ENCODE measurements at regions not wholly inside any gene's neighbourhood (a gene's known extent, or its start where the extent isn't known, plus 50 kb on each side); places are given as distances from the start of the nearest gene placed in this dataset.
"Not testable (repeated sequence)": the region's sequence is repeated elsewhere in the genome, so short reads cannot be mapped to it uniquely, and the experiment has no call there.

DNA sequence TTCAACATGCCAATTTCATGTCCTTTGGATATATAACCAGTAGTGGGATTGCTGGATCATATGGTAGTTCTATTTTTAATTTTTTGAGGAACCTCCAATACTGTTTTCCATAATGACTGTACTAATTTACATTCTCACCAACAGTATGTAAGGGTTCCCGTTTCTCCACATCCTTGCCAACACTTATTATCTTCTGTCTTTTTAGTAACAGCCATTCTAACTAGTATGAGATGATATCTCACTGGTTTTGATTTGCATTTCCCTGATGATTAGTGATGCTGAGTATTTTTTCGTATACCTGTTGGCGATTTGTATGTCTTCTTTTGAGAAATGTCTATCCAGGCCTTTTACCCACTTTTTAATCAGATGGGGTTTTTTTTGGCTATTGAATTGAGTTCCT is 133.5 kb upstream of the MED14 start:
- Histone ChIP-seq H3K27me3 (ENCODE audit: insufficient read depth, low read length) (no peaks in the 10 kb centered on the region), H3K4me1 (ENCODE audit: insufficient read depth, low read length) (no peaks in the 10 kb centered on the region), H3K9me3 (ENCODE audit: insufficient read depth, low read depth, low read length) (peaks cover under 1% of the 10 kb centered on the region; the same call in 1 of the 2 replicates), H3K27ac (ENCODE audit: low read depth, low read length) (no peak overlapping the region), H3K36me3 (ENCODE audit: insufficient read depth, low read length) (no peaks in the 10 kb centered on the region), H3K9ac (ENCODE audit: low read depth, low read length) (no peak overlapping the region), H3K4me3 (ENCODE audit: low read length) (no peak overlapping the region)
- no CpG with 5 or more reads among the region's 3 CpGs for WGBS

DNA sequence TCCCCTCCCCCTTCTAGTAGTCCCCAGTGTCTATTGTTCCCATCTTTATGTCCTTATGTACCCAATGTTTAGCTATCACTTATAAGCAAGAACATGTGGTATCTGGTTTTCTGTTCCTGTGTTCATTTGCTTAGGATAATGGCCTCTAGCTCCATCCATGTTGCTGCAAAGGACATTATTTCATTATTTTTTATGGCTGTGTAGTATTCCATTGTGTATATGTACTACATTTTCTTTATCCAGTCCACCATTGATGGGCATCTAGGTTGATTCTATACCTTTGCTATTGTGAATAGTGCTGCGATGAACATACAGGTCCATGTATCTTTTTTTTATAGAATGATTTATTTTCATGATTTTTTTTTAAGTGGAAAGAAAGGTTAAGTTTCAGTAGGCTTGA is 135.6 kb upstream of the MED14 start:
- not testable (repeated sequence) for H3K36me3 ChIP-seq (ENCODE audit: insufficient read depth, low read length); H3K4me3 ChIP-seq (ENCODE audit: low read length); H3K9ac ChIP-seq (ENCODE audit: low read depth, low read length); H3K4me1 ChIP-seq (ENCODE audit: insufficient read depth, low read length); H3K27me3 ChIP-seq (ENCODE audit: insufficient read depth, low read length); H3K27ac ChIP-seq (ENCODE audit: low read depth, low read length); H3K9me3 ChIP-seq (ENCODE audit: insufficient read depth, low read depth, low read length)
- WGBS = 100% methylated on average over 1 of the region's 1 CpG

DNA sequence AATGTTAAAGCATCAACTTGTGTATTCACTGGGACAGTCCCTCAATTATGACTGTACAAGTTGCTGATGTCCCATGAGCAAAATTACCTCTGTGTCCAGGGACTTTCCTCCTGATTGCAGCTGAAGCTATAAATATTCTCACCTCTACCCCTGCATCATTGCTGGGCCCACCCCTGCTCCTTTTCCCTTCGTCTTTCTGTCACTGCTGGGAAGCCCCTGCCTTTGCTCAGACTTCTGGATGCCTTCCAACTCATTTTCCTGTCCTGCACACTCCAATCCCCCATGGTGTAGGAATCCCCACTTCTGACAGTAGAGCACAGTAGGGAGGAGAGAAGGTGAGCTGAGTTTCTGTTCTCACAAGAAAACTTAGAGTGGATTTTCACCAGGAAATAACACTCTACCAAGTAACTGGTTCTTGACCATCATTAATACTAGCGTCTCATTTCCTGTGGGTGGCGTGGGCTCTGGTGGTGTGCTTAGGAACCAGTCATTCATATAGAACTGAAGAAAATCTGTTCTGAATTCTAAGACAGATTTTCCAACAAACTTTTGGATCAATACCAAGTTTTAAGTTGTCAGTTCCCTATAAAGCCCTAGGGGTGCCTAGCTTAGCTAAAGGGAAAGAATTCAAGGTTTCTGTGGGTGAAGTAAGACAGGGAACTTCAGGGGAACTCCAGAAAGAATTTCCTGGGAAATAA is 136.2 kb upstream of the MED14 start:
- Histone ChIP-seq H3K4me1 (ENCODE audit: insufficient read depth, low read length) (no peaks in the 10 kb centered on the region), H3K9me3 (ENCODE audit: insufficient read depth, low read depth, low read length) (no peaks in the 10 kb centered on the region), H3K27me3 (ENCODE audit: insufficient read depth, low read length) (no peaks in the 10 kb centered on the region), H3K9ac (ENCODE audit: low read depth, low read length) (no peak overlapping the region), H3K36me3 (ENCODE audit: insufficient read depth, low read length) (no peaks in the 10 kb centered on the region), H3K4me3 (ENCODE audit: low read length) (no peak overlapping the region), H3K27ac (ENCODE audit: low read depth, low read length) (no peak overlapping the region)
- 84% methylated on average over 3 of the region's 3 CpGs for WGBS

DNA sequence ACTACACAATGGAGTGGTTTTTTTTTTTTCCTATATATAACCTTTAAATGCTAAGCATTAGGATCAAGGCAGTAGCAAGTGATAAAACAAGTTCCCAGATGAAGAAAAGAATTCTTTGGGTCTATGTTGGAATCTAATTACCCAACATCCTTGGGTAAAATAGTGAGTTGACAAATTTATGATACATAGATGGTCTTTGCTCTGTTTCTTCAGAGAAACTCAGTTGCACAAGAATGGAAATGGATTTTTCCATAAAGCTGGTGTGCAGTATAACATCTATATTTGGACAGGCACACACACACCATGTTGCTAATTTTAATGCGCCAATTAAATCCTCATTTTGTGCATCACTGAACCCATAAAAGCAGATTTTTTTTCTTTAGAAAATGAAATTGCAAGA is 137.0 kb upstream of the MED14 start:
- no peak overlapping the region for H3K27ac ChIP-seq (ENCODE audit: low read depth, low read length)
- WGBS = 100% methylated on average over 1 of the region's 1 CpG
- H3K36me3 ChIP-seq (ENCODE audit: insufficient read depth, low read length) = no peaks in the 10 kb centered on the region
- no peak overlapping the region for H3K9ac ChIP-seq (ENCODE audit: low read depth, low read length)
- no peaks in the 10 kb centered on the region for H3K4me1 ChIP-seq (ENCODE audit: insufficient read depth, low read length)
- no peaks in the 10 kb centered on the region for H3K27me3 ChIP-seq (ENCODE audit: insufficient read depth, low read length)
- H3K4me3 ChIP-seq (ENCODE audit: low read length) = no peak overlapping the region
- no peaks in the 10 kb centered on the region for H3K9me3 ChIP-seq (ENCODE audit: insufficient read depth, low read depth, low read length)

DNA sequence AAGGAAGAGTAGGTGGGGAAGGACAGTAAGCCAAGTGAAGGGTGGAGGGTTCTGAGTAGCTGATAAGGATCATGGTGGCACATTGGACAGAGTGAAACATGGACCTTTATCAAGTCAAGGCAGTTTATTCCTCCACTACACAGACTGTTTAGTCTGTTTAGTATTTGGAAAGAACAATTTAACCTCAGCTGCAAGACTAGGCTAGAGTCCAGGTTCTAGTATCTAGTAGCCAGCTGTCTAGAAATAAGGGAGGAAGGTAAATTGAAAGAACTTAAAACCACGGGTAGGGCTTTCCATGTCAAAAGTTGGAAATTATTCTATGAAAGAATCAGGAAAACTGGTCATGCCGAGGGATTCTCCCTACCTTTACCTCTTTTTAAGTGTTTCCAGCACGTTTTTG is 140.1 kb upstream of the MED14 start:
- H3K36me3 ChIP-seq (ENCODE audit: insufficient read depth, low read length) = no peaks in the 10 kb centered on the region
- H3K9me3 ChIP-seq (ENCODE audit: insufficient read depth, low read depth, low read length) = no peaks in the 10 kb centered on the region
- H3K27ac ChIP-seq (ENCODE audit: low read depth, low read length) = no peak overlapping the region
- no peak overlapping the region for H3K9ac ChIP-seq (ENCODE audit: low read depth, low read length)
- H3K4me1 ChIP-seq (ENCODE audit: insufficient read depth, low read length) = peaks cover 23% of the 10 kb centered on the region
- no peak overlapping the region for H3K4me3 ChIP-seq (ENCODE audit: low read length)
- WGBS = 100% methylated on average over 2 of the region's 3 CpGs
- H3K27me3 ChIP-seq (ENCODE audit: insufficient read depth, low read length) = no peaks in the 10 kb centered on the region

DNA sequence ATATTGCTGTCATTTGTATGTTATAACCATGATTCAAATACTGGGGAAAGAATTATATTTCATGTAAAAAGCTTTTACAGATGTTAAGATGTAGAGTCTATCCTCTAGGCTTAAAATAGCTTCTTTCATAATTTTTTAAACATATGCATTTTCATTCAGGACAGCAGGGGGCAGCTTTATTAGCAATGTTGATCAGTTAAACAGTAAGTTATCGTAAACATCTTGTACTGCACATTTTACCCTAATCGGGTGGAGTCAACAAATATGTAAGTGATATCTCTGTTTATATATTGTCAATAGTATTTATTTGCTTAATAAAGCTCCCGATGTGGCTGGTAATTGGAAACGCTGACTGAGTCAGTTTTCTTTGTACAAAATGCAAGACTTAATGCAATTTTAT is 142.5 kb upstream of the MED14 start:
- Histone ChIP-seq H3K4me3 (ENCODE audit: low read length) (no peak overlapping the region), H3K4me1 (ENCODE audit: insufficient read depth, low read length) (peaks cover 30% of the 10 kb centered on the region), H3K27me3 (ENCODE audit: insufficient read depth, low read length) (no peaks in the 10 kb centered on the region), H3K36me3 (ENCODE audit: insufficient read depth, low read length) (no peaks in the 10 kb centered on the region), H3K27ac (ENCODE audit: low read depth, low read length) (peak overlapping the region; percentile 95), H3K9me3 (ENCODE audit: insufficient read depth, low read depth, low read length) (no peaks in the 10 kb centered on the region), H3K9ac (ENCODE audit: low read depth, low read length) (peak overlapping the region; percentile 69; the same call in 1 of the 2 replicates)
- WGBS = 57% methylated on average over 2 of the region's 4 CpGs

DNA sequence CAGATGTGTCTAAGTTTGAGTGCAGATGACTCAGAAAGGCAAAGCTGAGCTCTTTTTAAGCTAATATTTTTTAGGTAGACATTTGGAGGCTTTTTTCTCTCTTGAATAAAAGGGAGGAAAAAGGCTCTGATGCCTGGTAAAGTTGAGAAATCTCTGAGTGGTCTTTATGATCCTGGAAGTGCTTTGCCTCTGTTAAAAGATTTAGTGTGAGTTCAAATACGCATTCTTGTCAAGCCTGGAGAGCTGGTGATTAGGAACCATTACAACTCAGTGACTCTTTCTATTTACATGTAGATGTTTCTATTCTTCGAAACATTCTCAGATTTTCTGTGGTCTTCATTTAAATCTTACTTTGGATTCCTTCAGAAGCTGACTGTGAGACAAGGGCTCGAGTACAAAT is 143.4 kb upstream of the MED14 start:
- Histone ChIP-seq H3K4me1 (ENCODE audit: insufficient read depth, low read length) (peaks cover 30% of the 10 kb centered on the region), H3K27me3 (ENCODE audit: insufficient read depth, low read length) (no peaks in the 10 kb centered on the region), H3K4me3 (ENCODE audit: low read length) (no peak overlapping the region), H3K36me3 (ENCODE audit: insufficient read depth, low read length) (no peaks in the 10 kb centered on the region), H3K27ac (ENCODE audit: low read depth, low read length) (peak overlapping the region; percentile 95), H3K9me3 (ENCODE audit: insufficient read depth, low read depth, low read length) (no peaks in the 10 kb centered on the region), H3K9ac (ENCODE audit: low read depth, low read length) (peak overlapping the region; percentile 69)
- WGBS = 0% methylated on average over 2 of the region's 3 CpGs

DNA sequence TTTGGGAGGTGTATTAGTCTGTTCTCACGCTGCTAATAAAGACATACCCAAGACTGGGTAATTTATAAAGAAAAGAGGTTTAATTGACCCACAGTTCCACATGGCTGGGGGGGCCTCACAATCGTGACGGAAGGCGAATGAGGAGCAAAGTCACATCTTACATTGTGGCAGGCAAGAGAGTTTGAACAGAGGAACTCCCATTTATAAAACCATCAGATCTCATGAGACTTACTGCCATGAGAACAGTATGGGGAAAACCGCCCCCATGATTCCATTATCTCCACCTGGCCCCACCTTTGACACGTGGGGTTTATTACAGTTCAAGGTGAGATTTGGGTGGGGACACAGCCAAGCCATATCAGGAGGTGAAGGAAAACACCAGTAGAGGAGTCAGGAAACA is 143.8 kb upstream of the MED14 start:
- 0 out of 2 replicates have a peak overlapping the region, but pooled peaks have one; percentile 40 for H3K9ac ChIP-seq (ENCODE audit: low read depth, low read length)
- WGBS = 0% methylated on average over 4 of the region's 6 CpGs
- H3K27me3 ChIP-seq (ENCODE audit: insufficient read depth, low read length); H3K9me3 ChIP-seq (ENCODE audit: insufficient read depth, low read depth, low read length); H3K4me3 ChIP-seq (ENCODE audit: low read length); H3K36me3 ChIP-seq (ENCODE audit: insufficient read depth, low read length): not testable (repeated sequence)
- H3K4me1 ChIP-seq (ENCODE audit: insufficient read depth, low read length) = peaks cover 30% of the 10 kb centered on the region
- H3K27ac ChIP-seq (ENCODE audit: low read depth, low read length) = peak overlapping the region; percentile 95

DNA sequence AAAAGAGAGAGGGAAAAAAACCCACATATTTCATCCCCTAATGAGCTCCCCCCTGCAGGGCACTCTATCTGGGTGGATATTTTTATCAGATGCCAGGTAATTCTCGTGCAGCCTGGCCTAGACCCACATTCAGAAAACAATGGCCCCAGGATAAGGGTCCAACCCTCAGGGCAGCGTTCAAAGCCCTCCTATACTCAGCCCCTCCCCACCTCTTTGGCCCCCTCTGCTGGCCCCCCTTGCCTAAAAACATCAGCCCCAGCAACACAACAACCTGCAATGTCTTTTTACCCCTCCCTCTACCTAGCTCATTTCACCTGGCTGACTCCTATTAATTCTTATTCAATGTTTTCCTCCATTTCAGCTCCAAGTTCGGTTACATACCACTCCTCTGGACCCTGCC is 145.4 kb upstream of the MED14 start:
- Histone ChIP-seq H3K27me3 (ENCODE audit: insufficient read depth, low read length) (no peaks in the 10 kb centered on the region), H3K27ac (ENCODE audit: low read depth, low read length) (peak overlapping the region; percentile 49; the same call in 1 of the 2 replicates), H3K36me3 (ENCODE audit: insufficient read depth, low read length) (no peaks in the 10 kb centered on the region), H3K9ac (ENCODE audit: low read depth, low read length) (no peak overlapping the region), H3K4me3 (ENCODE audit: low read length) (no peak overlapping the region), H3K9me3 (ENCODE audit: insufficient read depth, low read depth, low read length) (no peaks in the 10 kb centered on the region), H3K4me1 (ENCODE audit: insufficient read depth, low read length) (peaks cover 30% of the 10 kb centered on the region)
- 59% methylated on average over 3 of the region's 3 CpGs for WGBS

DNA sequence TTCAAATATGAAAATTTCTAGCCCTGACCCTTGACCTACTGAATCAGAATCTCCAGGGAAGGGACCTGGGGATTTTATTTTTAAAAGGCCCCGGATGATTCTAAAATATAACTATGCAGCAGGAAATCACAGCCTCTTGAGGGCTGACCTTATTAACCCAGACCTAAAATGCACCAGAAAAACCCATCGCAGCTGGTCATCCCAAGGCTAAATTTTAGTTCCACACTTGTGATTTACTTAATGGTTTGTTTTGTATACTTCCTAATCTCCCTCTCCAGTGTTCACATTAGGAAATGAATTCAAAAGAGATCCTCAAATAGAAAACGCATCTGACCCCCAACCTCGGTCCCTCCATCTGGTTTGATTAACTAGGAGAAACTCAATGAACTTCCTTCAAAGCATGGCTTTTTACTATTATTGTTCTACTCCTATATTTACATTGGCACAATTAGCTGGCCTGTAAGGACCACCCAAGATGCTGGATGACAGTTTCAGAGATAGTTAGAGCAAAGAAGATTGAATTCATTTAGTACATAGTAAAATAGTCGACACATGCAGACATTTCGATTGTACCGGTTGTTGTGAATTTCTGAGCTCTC is 147.8 kb upstream of the MED14 start:
- no peaks in the 10 kb centered on the region for H3K36me3 ChIP-seq (ENCODE audit: insufficient read depth, low read length)
- 98% methylated on average over 6 of the region's 7 CpGs for WGBS
- H3K9me3 ChIP-seq (ENCODE audit: insufficient read depth, low read depth, low read length) = no peaks in the 10 kb centered on the region
- no peak overlapping the region for H3K9ac ChIP-seq (ENCODE audit: low read depth, low read length)
- H3K27me3 ChIP-seq (ENCODE audit: insufficient read depth, low read length) = no peaks in the 10 kb centered on the region
- H3K27ac ChIP-seq (ENCODE audit: low read depth, low read length) = no peak overlapping the region
- peaks cover 25% of the 10 kb centered on the region for H3K4me1 ChIP-seq (ENCODE audit: insufficient read depth, low read length)
- no peak overlapping the region for H3K4me3 ChIP-seq (ENCODE audit: low read length)

DNA sequence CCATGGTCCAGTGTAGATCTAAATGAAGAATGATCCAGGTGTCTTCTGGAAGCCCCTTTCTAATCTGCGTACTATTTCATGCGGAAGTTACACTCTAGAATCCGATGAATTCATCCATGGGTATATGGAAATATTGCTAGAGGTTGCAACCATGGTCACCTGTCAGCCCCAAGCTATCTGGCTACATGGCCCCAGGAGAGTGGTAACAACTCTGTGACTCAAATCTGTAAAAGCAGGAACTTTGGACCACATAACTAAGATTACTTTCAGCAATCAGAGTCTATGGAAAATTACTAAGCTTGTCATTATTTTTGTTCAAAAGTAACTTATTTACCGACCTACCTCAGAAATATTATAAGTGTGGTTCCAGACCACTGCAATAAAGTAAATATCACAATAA is 150.6 kb upstream of the MED14 start:
- Histone ChIP-seq H3K27me3 (ENCODE audit: insufficient read depth, low read length) (no peaks in the 10 kb centered on the region), H3K36me3 (ENCODE audit: insufficient read depth, low read length) (no peaks in the 10 kb centered on the region)
- WGBS = 96% methylated on average over 3 of the region's 4 CpGs

More for the DNA sequence above, 150.6 kb upstream of the MED14 start:
- no peaks in the 10 kb centered on the region for H3K9me3 ChIP-seq (ENCODE audit: insufficient read depth, low read depth, low read length)
- H3K4me1 ChIP-seq (ENCODE audit: insufficient read depth, low read length) = peaks cover 2% of the 10 kb centered on the region; the same call in 1 of the 2 replicates
- no peak overlapping the region for H3K9ac ChIP-seq (ENCODE audit: low read depth, low read length)
- no peak overlapping the region for H3K4me3 ChIP-seq (ENCODE audit: low read length)
- no peak overlapping the region for H3K27ac ChIP-seq (ENCODE audit: low read depth, low read length)
